Activated CD4-positive, CD25-positive, alpha-beta regulatory T cell treated with anti-CD3 and anti-CD28 coated beads, Interleukin-2, amount 50 U/mL, for 24 hours (primary cell): ENCODE measurements at regions not wholly inside any gene's neighbourhood (a gene's known extent, or its start where the extent isn't known, plus 50 kb on each side); places are given as distances from the start of the nearest gene placed in this dataset.
"Not testable (repeated sequence)": the region's sequence is repeated elsewhere in the genome, so short reads cannot be mapped to it uniquely, and the experiment has no call there.

ENCODE experiments used
- ATAC-seq, 2 donors: fragments of 150-1000 bp; cut with Tn5 transposase; one replicate each; pipeline ENCODE4 v1.10.0; 2021; ENCODE audit warnings: mild to moderate bottlenecking in 1 of 2, moderate library complexity in 1 of 2

GRCh38 chr6:170055797-170056196 lies 235.1 kb downstream of the DLL1 start:
- ATAC-seq = not testable (repeated sequence)

- ATAC-seq = no peak
These were observed 236.8 kb downstream of the DLL1 start for GRCh38 chr6:170053966-170054661.

GRCh38 chr6:170052991-170053821 lies 237.7 kb downstream of the DLL1 start:
- no peak for ATAC-seq

- no peak for ATAC-seq
These were observed 239.4 kb downstream of the DLL1 start for GRCh38 chr6:170051229-170052172.

GRCh38 chr6:170050591-170051041 lies 240.3 kb downstream of the DLL1 start:
- no peak for ATAC-seq

- no peak for ATAC-seq
These were observed 241.0 kb downstream of the DLL1 start for GRCh38 chr6:170049641-170050561.

GRCh38 chr6:170048615-170049256 lies 242.1 kb downstream of the DLL1 start:
- no peak for ATAC-seq

- no peak for ATAC-seq
These were observed 243.1 kb downstream of the DLL1 start for GRCh38 chr6:170047823-170048222.

GRCh38 chr6:170046791-170047626 lies 243.9 kb downstream of the DLL1 start:
- no peak for ATAC-seq

GRCh38 chr6:170045981-170046667 lies 244.8 kb downstream of the DLL1 start:
- no peak for ATAC-seq

- ATAC-seq = no peak
These were observed 245.3 kb downstream of the DLL1 start for GRCh38 chr6:170045563-170045960.

- ATAC-seq = no peak
These were observed 245.9 kb downstream of the DLL1 start for GRCh38 chr6:170044836-170045562.

GRCh38 chr6:170043881-170044790 lies 246.7 kb downstream of the DLL1 start:
- ATAC-seq = no peak

- ATAC-seq = no peak
These were observed 247.6 kb downstream of the DLL1 start for GRCh38 chr6:170043150-170043819.

- ATAC-seq = no peak
These were observed 248.2 kb downstream of the DLL1 start for GRCh38 chr6:170042596-170043118.

GRCh38 chr6:170042123-170042522 lies 248.8 kb downstream of the DLL1 start:
- ATAC-seq = no peak

- ATAC-seq = no peak
These were observed 249.4 kb downstream of the DLL1 start for GRCh38 chr6:170041526-170041925.
